Small intestine (tissue), 7 donors: ENCODE measurements at regions not wholly inside any gene's neighbourhood (a gene's known extent, or its start where the extent isn't known, plus 50 kb on each side); places are given as distances from the start of the nearest gene placed in this dataset.

Experiments used
- DNase-seq, 2 donors: peaks; one replicate each; pipeline versions ENCODE4 v3.0.0 to v3.0.0-alpha.2; 2013
- FAIRE-seq: peaks from 2 replicates; lab custom pipeline; 2012; peaks lifted over from hg19 to GRCh38; lab: Jason Lieb, UNC
- H3K27ac ChIP-seq, 3 donors: one replicate each; pipeline ENCODE4 v1.5.1; 2013; ENCODE audit warnings: low read length in 2 of 3, mild to moderate bottlenecking in 2 of 3, control low read depth in 1 of 3, inconsistent platforms in 1 of 3, low read depth in 1 of 3, moderate library complexity in 1 of 3
- H3K27me3 ChIP-seq, 3 donors: one replicate each; pipeline ENCODE4 v1.6.1; 2013; ENCODE audit warnings: low read length in 3 of 3, inconsistent platforms in 1 of 3; ENCODE audit not compliant: control insufficient read depth in 3 of 3, insufficient read depth in 3 of 3
- H3K36me3 ChIP-seq, 3 donors: one replicate each; pipeline ENCODE4 v1.6.1; 2013; ENCODE audit warnings: low read length in 3 of 3, inconsistent platforms in 1 of 3, low read depth in 1 of 3, mild to moderate bottlenecking in 1 of 3, moderate library complexity in 1 of 3; ENCODE audit not compliant: control insufficient read depth in 3 of 3, insufficient read depth in 2 of 3
- H3K4me1 ChIP-seq, 3 donors: one replicate each; pipeline ENCODE4 v1.6.1; 2013; ENCODE audit warnings: low read length in 2 of 3, inconsistent platforms in 1 of 3, low read depth in 1 of 3, mild to moderate bottlenecking in 1 of 3, moderate library complexity in 1 of 3; ENCODE audit not compliant: control insufficient read depth in 3 of 3, insufficient read depth in 2 of 3
- H3K4me3 ChIP-seq, 3 donors: one replicate each; pipeline ENCODE4 v1.5.1; 2013; ENCODE audit warnings: low read length in 3 of 3, control low read depth in 1 of 3, inconsistent platforms in 1 of 3, low read depth in 1 of 3, mild to moderate bottlenecking in 1 of 3, moderate library complexity in 1 of 3
- H3K9me3 ChIP-seq, 2 donors: one replicate each; pipeline ENCODE4 v1.6.1; 2013; ENCODE audit warnings: low read depth in 1 of 2, low read length in 1 of 2; ENCODE audit not compliant: control insufficient read depth in 2 of 2, insufficient read depth in 1 of 2
- WGBS, 3 donors: extraction: QIAGEN DNeasy Blood & Tissue Kit; methylation state at CpG; one replicate each; pipeline ENCODE4 v1.1.7; 2013; 5-methylcytosine and 5-hydroxymethylcytosine counted together
- donor health status: healthy with polysubstance abuse.
- donor health status: control.
- donor health status: control.
- donor health status: Bipolar disorder and iron deficiency.
- donor health status: healthy.

DNA sequence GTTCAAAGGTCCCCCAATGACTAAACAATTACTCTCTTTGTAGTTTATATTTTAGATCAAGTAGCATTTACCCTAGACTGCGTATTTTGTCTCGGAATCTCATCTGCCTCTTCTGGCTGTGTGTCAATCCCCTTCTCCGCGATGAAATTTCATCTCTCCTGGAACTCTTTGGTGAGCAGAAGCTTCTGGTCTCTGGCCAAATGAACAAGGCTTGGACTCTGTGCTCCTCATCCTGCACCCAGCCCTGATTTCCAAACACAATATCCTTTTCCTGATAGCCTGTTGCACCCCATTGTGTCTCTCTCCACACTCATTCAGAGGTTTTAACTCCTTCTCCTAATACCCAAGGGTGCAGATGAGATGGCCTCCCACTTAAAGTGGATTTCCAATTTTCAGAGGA lies 609.4 kb upstream of the CDH5 start:
- Histone ChIP-seq H3K4me1 (no peaks in the 10 kb centered on the region), H3K4me3 (no peak overlapping the region), H3K36me3 (no peaks in the 10 kb centered on the region), H3K9me3 (no peaks in the 10 kb centered on the region), H3K27ac (no peak overlapping the region), H3K27me3 (no peaks in the 10 kb centered on the region)
- FAIRE-seq (no peak), DNase-seq (no peak)
- WGBS, 3 donors, result 69 to 80% (median 75%) methylated on average over 4 of the region's 4 CpGs

DNA sequence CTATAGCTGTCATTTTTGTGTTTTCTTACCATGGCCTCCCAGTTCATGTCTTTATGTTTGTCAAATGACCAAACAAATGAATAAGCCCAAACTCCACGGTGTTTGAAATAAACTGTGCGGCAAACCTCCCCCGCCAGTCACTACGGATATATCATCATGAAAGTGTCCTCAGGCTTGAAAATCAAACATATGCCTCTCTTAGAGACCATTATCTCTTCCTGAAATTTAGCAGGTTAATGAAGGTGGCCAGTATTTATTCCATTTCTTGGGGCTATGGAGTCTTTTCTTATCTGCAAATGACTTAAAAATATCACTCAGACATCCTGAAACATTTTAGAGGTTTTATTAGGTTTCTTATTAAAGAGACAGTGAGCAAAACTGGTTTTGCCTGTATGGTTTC lies 610.3 kb upstream of the CDH5 start:
- Histone ChIP-seq H3K36me3 (no peaks in the 10 kb centered on the region), H3K27me3 (no peaks in the 10 kb centered on the region), H3K4me1 (no peaks in the 10 kb centered on the region), H3K9me3 (no peaks in the 10 kb centered on the region), H3K4me3 (no peak overlapping the region), H3K27ac (no peak overlapping the region)
- WGBS, 3 donors, result 67 to 84% (median 77%) methylated on average over 4 of the region's 4 CpGs
- FAIRE-seq (no peak), DNase-seq (no peak)

DNA sequence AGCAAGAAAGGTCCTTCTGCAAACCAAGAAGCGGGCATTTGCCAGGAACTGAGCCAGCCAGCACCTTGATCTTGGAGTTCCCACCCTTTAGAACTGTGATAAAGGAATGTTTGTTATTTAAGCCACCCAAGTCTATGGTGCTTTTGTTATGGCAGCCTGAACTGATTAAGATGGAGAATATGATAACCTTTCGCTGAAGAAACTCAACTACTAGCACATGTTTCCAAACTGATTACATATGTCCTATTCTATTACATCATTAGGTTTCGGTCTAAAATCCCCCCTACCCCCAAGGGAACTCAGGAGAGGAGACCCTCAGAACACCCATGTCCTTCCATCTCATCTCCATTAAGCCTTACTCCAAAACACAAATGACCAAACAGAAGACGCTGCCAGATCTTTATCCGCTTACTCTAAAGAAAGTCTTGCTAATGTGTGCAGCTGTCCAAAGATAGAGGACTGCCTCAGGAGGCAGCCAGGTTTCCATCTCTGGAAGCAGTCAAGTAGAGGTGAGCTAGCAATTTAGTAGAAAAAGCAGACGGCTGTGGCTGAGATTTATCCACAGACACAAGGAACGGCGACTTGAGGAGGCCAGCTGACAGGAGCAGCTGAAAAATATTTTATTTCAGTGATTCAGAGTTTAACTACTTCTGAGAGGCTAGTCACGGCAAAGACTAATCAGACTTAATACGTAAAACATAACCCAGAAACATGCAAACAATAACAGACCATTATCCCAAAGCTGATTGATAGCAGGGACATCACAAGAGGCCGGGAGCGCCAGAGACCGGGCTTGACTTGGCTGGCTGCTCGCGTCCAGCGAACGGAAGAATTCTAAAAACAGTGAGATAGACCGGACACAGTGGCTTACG lies 611.4 kb upstream of the CDH5 start:
- H3K36me3 ChIP-seq, result no peaks in the 10 kb centered on the region
- no peaks in the 10 kb centered on the region for H3K27me3 ChIP-seq
- FAIRE-seq (no peak), DNase-seq (peak in 1 of 2 donors; percentile 8)
- H3K27ac ChIP-seq, result no peak overlapping the region
- H3K4me1 ChIP-seq, result no peaks in the 10 kb centered on the region
- no peak overlapping the region for H3K4me3 ChIP-seq
- WGBS, 3 donors, result 78 to 90% (median 85%) methylated on average over 19 of the region's 19 CpGs
- H3K9me3 ChIP-seq, result no peaks in the 10 kb centered on the region

DNA sequence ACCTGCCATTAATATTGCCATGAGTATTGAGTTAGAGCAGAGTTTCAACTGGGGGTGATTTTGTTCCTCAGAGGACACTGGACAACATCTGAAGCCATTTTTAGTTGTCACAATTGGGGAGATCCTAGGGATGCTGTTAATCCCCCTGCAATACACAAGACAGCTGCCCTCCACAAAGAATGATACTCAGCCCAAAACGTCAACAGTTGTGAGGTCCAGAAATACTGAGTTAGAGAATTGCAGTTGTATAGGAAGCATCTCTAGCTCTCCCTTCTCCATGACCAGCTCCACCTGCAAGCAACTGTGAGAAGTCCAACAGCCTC lies 614.0 kb upstream of the CDH5 start:
- no peaks in the 10 kb centered on the region for H3K9me3 ChIP-seq
- no peak overlapping the region for H3K4me3 ChIP-seq
- DNase-seq (no peak), FAIRE-seq (no peak)
- no peaks in the 10 kb centered on the region for H3K4me1 ChIP-seq
- H3K27ac ChIP-seq, result no peak overlapping the region
- no peaks in the 10 kb centered on the region for H3K36me3 ChIP-seq
- WGBS, 3 donors, result 56 to 65% (median 57%) methylated on average over 1 of the region's 1 CpG
- no peaks in the 10 kb centered on the region for H3K27me3 ChIP-seq

DNA sequence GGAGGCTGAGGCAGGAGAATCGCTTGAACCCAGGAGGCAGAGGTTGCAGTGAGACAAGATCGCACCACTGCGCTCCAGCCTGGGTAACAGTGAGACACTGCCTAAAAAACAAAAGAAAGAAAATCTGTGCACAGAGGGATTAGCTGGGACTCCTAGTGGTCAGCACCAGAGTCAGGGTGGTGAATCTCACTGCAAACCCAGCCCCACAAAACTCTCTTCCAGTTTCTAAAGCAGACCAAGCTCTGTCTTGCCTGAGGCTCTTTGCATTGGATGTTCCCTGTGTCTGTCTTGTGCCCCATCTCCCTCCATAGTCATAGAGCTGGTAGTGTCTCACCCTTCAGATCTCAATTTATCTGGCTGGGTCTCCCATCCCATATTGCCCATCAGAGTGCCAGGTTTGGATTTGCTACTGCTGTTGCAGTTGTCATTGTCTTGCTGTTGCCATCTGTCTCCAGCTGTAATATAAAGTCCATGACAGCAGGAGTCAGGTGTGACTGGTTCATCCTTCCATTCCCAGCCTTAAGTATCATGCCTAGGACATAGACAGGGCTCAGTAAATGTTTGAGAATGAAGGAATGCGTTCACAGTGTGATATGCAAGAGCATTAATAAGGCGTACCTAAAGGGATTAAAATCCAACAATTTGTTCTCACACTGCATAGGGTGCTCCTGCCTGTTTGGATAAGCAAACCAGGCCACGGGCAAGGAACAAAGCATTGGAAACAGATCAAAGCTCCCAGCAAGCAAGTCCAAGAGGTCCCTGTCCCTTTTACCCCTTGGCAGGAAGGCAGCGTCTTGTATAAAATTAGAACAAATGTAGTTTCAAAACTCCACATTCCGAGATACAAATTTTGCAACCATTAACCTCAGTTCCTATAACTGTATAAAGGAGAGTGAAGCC lies 614.6 kb upstream of the CDH5 start:
- no peaks in the 10 kb centered on the region for H3K9me3 ChIP-seq
- H3K36me3 ChIP-seq, result no peaks in the 10 kb centered on the region
- no peaks in the 10 kb centered on the region for H3K27me3 ChIP-seq
- 71 to 77% (median 74%) methylated on average over 8 of the region's 8 CpGs for WGBS, 3 donors
- FAIRE-seq, result no peak
- no peak overlapping the region for H3K4me3 ChIP-seq
- H3K27ac ChIP-seq, result no peak overlapping the region
- H3K4me1 ChIP-seq, result no peaks in the 10 kb centered on the region
- DNase-seq, result no peak

DNA sequence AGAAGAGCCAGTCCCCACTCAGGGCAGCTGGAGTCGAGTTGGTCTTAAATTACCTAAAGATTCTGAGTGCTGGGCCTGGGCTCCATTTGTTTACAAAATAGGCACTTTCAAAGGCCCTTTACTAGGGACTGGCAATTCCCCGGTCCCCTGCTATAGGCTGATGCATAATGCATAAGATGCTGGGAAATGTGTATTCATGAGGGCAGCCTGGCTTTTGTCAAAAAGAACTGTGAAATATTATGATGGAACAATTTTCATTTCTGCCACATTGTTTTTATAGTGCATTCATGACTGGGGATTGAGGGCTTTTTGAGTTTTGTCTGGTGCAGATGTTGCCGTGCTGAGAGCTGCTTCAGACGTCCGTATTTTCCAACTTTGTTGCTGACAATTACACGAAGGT lies 617.0 kb upstream of the CDH5 start:
- Histone ChIP-seq H3K36me3 (no peaks in the 10 kb centered on the region), H3K27me3 (no peaks in the 10 kb centered on the region), H3K4me3 (no peak overlapping the region), H3K4me1 (no peaks in the 10 kb centered on the region), H3K9me3 (no peaks in the 10 kb centered on the region), H3K27ac (no peak overlapping the region)
- DNase-seq (no peak), FAIRE-seq (no peak)
- 51 to 54% (median 52%) methylated on average over 6 of the region's 6 CpGs for WGBS, 3 donors

DNA sequence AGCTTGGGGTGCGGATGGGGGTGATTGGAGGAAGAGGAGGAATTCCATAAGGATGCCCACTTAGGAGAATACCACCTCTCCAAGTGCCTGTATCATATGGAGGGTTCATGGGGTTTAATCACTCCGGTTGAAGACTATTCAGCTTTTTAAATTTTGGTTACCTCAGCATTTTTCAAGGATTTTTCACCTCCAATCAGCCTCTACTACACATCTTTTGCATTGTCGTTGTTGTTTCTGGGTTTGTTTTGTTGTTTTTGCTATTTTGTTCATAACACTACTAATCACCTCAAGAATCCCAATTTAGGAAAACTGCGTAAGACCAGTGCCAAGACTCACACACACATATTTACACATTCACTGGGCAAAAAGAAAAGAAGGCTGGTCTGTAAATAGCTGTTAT lies 619.5 kb upstream of the CDH5 start:
- no peaks in the 10 kb centered on the region for H3K4me1 ChIP-seq
- no peaks in the 10 kb centered on the region for H3K27me3 ChIP-seq
- H3K9me3 ChIP-seq, result no peaks in the 10 kb centered on the region
- no peak overlapping the region for H3K27ac ChIP-seq
- 77 to 81% (median 80%) methylated on average over 4 of the region's 4 CpGs for WGBS, 3 donors
- no peaks in the 10 kb centered on the region for H3K36me3 ChIP-seq
- FAIRE-seq, result no peak
- no peak for DNase-seq
- H3K4me3 ChIP-seq, result no peak overlapping the region

DNA sequence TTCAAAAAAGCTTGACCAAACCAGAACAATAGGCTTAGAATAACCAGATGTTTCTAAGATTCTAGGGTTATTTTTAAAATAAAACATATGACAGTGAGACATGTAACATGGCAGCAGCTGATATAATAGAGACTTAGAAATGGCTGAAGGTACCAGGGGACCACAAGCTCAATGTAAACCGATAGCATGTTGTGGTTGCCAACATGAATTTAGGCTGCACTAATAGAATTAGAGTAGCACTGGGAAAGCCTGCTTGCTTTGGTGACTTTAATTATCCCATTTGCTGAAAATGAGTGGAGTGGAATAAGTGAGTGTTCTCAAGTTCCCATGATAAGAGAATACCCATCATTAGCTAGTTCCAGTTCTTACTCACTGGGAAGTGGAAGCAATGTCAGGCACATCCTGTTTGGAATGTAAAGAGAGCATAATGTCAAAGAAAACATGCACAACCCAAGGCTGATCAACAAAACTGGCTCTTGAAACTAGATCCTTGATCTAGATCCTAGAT lies 621.2 kb upstream of the CDH5 start:
- no peak for FAIRE-seq
- 87 to 91% (median 91%) methylated on average over 1 of the region's 1 CpG for WGBS, 3 donors
- no peak overlapping the region for H3K4me3 ChIP-seq

More for the DNA sequence above, 621.2 kb upstream of the CDH5 start:
- no peaks in the 10 kb centered on the region for H3K36me3 ChIP-seq
- H3K4me1 ChIP-seq, result no peaks in the 10 kb centered on the region
- no peaks in the 10 kb centered on the region for H3K27me3 ChIP-seq
- DNase-seq, result no peak
- H3K27ac ChIP-seq, result no peak overlapping the region
- no peaks in the 10 kb centered on the region for H3K9me3 ChIP-seq
